ENCODE measurements at regions not wholly inside any gene's neighbourhood (a gene's known extent, or its start where the extent isn't known, plus 50 kb on each side); places are given as distances from the start of the nearest gene placed in this dataset.

DNA sequence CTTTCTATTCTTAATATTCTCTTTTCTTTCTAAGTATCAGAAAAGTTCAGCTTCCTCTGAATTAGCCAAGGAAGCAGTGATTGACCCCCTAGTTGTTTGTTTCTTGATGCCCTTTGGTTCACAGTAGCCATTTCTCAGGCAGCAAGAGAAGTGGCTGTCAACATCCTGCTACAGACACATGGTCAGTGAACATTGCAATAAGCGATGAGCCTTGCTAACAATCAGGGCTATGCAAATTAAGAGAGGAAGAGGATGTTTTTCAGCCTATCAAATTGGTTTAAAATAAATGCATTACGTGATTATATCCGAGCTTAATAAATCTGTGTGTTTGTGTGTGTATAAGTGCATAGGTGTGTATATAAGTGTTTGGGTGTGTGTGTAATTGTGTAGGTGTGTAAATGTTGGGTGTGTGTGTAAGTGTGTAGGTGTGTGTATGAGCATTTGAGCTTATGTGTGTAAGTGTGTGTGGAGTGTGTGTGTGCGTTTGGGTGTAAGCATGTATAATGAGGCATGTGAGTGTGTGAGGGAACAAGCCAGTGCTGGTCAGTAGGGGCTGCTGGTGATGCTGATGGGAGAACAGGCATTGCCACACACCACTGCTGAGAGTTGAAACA lies 78.1 kb upstream of the XCR1 start:
- Histone ChIP-seq H3K27ac (no peak overlapping the region), H3K9me3 (no peaks in the 10 kb centered on the region), H3K4me1 (peaks cover 0 to 7% (median 2%) of the 10 kb centered on the region in 4 donors), H3K36me3 (no peaks in the 10 kb centered on the region), H3K27me3 (no peaks in the 10 kb centered on the region), H3K4me3 (no peak overlapping the region)
- no peak for TF ChIP-seq POLR2A (IDR thresholded peaks at IDR 0.05)
- TF ChIP-seq, protein P1, sequence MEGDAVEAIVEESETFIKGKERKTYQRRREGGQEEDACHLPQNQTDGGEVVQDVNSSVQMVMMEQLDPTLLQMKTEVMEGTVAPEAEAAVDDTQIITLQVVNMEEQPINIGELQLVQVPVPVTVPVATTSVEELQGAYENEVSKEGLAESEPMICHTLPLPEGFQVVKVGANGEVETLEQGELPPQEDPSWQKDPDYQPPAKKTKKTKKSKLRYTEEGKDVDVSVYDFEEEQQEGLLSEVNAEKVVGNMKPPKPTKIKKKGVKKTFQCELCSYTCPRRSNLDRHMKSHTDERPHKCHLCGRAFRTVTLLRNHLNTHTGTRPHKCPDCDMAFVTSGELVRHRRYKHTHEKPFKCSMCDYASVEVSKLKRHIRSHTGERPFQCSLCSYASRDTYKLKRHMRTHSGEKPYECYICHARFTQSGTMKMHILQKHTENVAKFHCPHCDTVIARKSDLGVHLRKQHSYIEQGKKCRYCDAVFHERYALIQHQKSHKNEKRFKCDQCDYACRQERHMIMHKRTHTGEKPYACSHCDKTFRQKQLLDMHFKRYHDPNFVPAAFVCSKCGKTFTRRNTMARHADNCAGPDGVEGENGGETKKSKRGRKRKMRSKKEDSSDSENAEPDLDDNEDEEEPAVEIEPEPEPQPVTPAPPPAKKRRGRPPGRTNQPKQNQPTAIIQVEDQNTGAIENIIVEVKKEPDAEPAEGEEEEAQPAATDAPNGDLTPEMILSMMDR (IDR thresholded peaks at IDR 0.05) = no peak
- DNase-seq = no peak

DNA sequence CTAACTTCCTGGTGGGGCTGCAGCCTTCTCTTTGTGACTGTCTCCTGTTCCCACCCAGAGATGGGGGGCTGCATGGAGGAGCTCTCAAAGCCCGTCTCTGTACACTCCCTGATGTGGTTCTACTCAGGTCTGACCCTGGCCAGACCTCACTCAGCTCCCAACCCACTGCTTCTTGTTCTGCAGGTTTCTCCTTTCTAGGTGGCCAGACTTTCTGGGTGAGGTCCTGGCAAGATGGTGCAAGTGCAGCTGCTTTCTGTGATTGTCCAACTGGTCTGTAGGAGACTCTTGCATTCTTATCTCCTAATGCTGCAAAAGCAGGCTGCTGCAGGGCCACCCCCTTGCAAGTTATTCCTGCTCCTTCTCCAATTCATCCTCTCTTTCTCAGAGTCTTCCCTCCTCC lies 77.4 kb upstream of the XCR1 start:
- no peak overlapping the region for H3K27ac ChIP-seq
- DNase-seq = no peak
- H3K9me3 ChIP-seq = no peaks in the 10 kb centered on the region
- H3K36me3 ChIP-seq = no peaks in the 10 kb centered on the region
- no peak for TF ChIP-seq POLR2A (IDR thresholded peaks at IDR 0.05)
- TF ChIP-seq, protein P1 (IDR thresholded peaks at IDR 0.05) = no peak
- H3K27me3 ChIP-seq = no peaks in the 10 kb centered on the region
- H3K4me1 ChIP-seq = peaks cover 0 to 7% (median 2%) of the 10 kb centered on the region in 4 donors
- H3K4me3 ChIP-seq = no peak overlapping the region

DNA sequence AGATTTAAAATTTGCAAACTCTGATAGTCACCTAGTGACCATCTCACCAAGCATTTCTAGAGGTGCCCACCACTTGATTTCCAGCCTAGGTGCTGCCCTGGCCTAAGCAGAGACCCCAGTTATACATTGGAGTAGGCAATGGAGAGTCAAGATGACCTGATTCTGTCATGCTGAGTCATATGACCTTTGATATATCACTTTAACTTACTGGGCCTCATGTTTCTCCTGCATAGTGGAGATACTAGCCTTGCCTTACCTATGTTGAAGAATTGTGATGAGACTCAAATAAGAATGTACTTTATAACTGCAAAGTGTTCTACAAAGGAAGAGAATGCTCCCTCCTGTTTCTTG lies 75.5 kb upstream of the XCR1 start:
- H3K27me3 ChIP-seq = no peaks in the 10 kb centered on the region
- H3K4me1 ChIP-seq = peaks cover 0 to 13% (median 1%) of the 10 kb centered on the region in 4 donors
- H3K4me3 ChIP-seq = no peak overlapping the region
- no peaks in the 10 kb centered on the region for H3K9me3 ChIP-seq
- no peak for TF ChIP-seq POLR2A (IDR thresholded peaks at IDR 0.05)
- TF ChIP-seq, protein P1 (IDR thresholded peaks at IDR 0.05) = no peak
- no peak for DNase-seq
- no peak overlapping the region for H3K27ac ChIP-seq
- no peaks in the 10 kb centered on the region for H3K36me3 ChIP-seq

DNA sequence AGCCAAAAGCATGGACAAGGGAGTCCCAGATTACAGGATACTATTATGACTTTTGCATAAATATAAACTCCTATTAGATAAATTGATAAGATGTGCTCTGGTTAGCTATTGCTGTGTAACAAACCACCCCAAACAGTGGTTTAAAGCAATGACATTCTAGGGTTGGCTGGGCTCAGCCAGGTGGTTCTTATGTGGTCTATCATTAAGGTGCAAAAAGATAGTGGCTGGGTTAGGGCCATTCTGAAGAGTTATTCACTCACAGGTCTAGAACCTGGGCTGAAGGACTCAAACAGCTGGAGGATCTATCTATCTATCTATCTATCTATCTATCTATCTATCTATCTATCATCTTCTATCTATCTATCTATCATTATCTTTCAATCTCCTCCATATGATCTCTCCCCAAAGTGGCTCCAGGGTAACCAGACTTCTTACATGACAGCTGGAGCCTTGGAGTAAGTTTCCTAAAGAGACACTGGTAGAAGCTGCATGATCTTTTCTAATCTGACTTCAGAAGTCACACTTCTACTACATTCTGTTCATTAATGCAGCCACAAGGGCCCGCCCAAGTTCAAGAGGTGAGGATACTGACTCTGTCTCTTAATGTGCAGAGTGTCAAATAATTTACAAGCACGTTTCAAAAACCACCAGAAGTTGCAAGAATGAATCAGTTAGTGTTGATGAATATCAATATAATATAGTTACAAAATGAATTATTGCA lies 74.9 kb upstream of the XCR1 start:
- Histone ChIP-seq H3K4me3 (no peak overlapping the region), H3K27ac (no peak overlapping the region), H3K4me1 (peaks cover 0 to 18% (median 6%) of the 10 kb centered on the region in 4 donors), H3K27me3 (no peaks in the 10 kb centered on the region), H3K9me3 (no peaks in the 10 kb centered on the region), H3K36me3 (no peaks in the 10 kb centered on the region)
- TF ChIP-seq, protein P1 (IDR thresholded peaks at IDR 0.05) = no peak
- no peak for TF ChIP-seq POLR2A (IDR thresholded peaks at IDR 0.05)
- DNase-seq = no peak

DNA sequence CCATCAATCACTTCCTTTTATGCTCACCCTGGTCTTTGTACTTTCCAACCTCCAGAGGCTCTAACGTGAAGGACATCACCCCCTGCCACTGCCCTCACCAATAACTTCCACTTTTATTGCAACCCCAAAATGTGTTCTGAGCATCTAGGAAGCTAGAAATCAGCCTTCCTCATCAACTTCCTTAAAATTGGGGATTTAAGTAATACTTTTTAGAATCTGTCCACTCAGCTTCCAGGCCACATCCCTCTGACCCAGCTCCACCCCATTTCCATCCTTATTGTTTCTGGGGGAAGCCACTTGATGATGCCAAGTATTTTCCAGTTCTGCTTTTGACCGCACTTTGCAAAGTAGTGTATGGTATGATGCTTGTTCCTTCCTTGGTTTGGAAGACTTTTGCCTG lies 73.5 kb upstream of the XCR1 start:
- TF ChIP-seq, protein P1 (IDR thresholded peaks at IDR 0.05) = no peak
- TF ChIP-seq POLR2A (IDR thresholded peaks at IDR 0.05) = no peak
- no peak for DNase-seq
- Histone ChIP-seq H3K27ac (no peak overlapping the region), H3K4me3 (no peak overlapping the region), H3K36me3 (no peaks in the 10 kb centered on the region), H3K9me3 (no peaks in the 10 kb centered on the region), H3K27me3 (no peaks in the 10 kb centered on the region), H3K4me1 (peaks cover 0 to 20% (median 9%) of the 10 kb centered on the region in 4 donors)
